ENCODE measurements at regions not wholly inside any gene's neighbourhood (a gene's known extent, or its start where the extent isn't known, plus 50 kb on each side); places are given as distances from the start of the nearest gene placed in this dataset.
A peak's percentile ranks its signal among the peaks of the same experiment; 100 is the strongest.

DNA sequence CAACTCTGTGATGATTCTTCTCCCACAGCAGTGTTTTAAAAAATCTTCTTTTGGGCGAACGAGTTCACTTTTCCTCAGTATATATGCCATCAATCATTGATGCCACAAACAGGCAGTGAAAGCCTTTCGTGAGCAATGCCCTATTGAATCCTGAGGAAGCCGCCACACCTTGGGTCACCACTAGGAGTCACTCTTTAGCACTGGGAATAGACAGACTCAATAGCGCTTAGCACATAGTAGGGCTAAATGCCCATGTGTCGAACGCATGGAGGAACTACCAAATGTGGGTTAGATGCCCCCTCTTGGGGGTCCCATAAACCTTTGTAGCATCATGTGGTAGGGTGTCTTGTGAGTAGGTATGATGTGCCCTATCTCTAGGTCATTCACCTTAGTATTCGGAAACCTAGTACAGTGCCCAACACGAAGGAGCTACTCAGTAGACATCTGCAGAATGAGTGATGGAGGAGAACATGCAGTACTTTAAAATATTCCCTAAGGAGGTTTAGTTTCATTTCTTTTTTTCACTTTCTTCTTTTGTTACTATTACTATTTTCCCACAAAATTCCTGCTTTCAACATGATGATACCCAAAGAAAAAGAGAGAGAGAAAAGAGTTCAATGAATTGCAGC is 603.7 kb downstream of the BNC2 start:
- Histone ChIP-seq H3K4me1 (ENCODE audit: control insufficient read depth, extremely low read depth, insufficient read depth, low read length) (no peaks in the 10 kb centered on the region), H3K27me3 (ENCODE audit: control insufficient read depth, extremely low read depth, insufficient read depth, low read length) (peaks cover 3% of the 10 kb centered on the region), H3K9me1 (ENCODE audit: control insufficient read depth, extremely low read depth, insufficient read depth, low read length) (no peaks in the 10 kb centered on the region), H4K20me1 (ENCODE audit: control insufficient read depth, extremely low read depth, insufficient read depth, low read length) (no peaks in the 10 kb centered on the region), H3K4me3 (ENCODE audit: control insufficient read depth in 2 of 3, extremely low read depth in 1 of 3, insufficient read depth in 2 of 3, low read depth in 1 of 3, low read length in 3 of 3) (no peak overlapping the region), H2AFZ (ENCODE audit: control insufficient read depth, low read length) (no peak overlapping the region), H3K36me3 (ENCODE audit: control insufficient read depth in 2 of 2, extremely low read depth in 1 of 2, insufficient read depth in 2 of 2, low read length in 2 of 2) (no peaks in the 10 kb centered on the region), H3K9me3 (ENCODE audit: control insufficient read depth, low read depth, low read length) (no peaks in the 10 kb centered on the region), H3K4me2 (ENCODE audit: control insufficient read depth, extremely low read depth, insufficient read depth, low read depth, low read length) (no peak overlapping the region), H3K79me2 (ENCODE audit: control insufficient read depth, insufficient read depth, low read length) (no peaks in the 10 kb centered on the region), H3K9ac (ENCODE audit: control insufficient read depth, extremely low read depth, insufficient read depth, low read length) (no peak overlapping the region), H3K27ac (ENCODE audit: control insufficient read depth, insufficient read depth, low read length) (no peak overlapping the region)
- DNase-seq (ENCODE audit: low read depth, low spot score) (no peak), FAIRE-seq (peak; percentile 23)
- dilution Hi-C loops (cut with MboI; ENCODE audit: extremely low pct_ligation_motif_present, low sequenced_read_pairs): no loop called here
- no peak for TF ChIP-seq EZH2 (IDR thresholded peaks at IDR 0.05; ENCODE audit: low read length)
- TF ChIP-seq, protein P1, sequence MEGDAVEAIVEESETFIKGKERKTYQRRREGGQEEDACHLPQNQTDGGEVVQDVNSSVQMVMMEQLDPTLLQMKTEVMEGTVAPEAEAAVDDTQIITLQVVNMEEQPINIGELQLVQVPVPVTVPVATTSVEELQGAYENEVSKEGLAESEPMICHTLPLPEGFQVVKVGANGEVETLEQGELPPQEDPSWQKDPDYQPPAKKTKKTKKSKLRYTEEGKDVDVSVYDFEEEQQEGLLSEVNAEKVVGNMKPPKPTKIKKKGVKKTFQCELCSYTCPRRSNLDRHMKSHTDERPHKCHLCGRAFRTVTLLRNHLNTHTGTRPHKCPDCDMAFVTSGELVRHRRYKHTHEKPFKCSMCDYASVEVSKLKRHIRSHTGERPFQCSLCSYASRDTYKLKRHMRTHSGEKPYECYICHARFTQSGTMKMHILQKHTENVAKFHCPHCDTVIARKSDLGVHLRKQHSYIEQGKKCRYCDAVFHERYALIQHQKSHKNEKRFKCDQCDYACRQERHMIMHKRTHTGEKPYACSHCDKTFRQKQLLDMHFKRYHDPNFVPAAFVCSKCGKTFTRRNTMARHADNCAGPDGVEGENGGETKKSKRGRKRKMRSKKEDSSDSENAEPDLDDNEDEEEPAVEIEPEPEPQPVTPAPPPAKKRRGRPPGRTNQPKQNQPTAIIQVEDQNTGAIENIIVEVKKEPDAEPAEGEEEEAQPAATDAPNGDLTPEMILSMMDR (optimal IDR thresholded peaks at IDR 0.05 in 1 of 3, IDR thresholded peaks at IDR 0.05 in 1 of 3, conservative IDR thresholded peaks at IDR 0.05 in 1 of 3; ENCODE audit: extremely low read depth in 1 of 3, insufficient read depth in 2 of 3, low read length in 3 of 3): peak; percentile 70 to 77 (median 73)

DNA sequence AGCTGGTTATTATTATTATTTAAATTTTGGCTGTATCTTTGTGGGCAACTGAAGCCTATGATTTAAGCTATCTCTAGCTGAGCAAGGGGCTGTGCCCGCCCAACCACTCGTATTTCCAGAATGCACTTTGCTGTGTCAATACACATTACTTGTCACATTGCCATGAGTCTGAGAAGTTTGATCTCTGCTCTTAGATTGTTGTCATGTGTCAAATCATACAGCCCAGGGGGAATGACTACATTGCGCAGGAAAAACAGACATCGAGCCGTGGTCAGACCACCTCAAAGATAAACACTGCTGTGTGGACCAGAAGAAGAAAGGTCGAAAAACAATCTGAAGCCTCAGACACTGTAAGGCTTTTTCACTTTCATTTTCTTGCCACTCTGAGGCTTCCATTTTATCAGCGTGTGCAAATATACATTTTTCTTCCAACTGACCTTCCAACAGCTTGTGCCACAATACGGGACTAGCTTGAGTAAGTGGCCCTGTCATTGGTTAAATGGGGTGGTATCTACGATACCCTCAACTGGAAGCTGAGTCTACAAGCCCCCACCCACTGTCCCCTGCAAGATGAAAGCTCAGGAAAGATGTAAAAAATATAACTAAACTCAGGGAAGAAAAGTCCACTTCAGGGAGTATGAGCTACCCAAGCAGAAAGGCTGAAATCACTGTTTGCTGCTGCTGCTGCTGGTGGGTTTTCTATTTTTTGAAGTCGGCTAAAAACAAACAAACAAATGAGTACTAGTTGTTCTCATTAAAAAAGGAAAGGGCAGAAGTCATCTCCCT is 603.0 kb downstream of the BNC2 start:
- Histone ChIP-seq H3K79me2 (ENCODE audit: control insufficient read depth, insufficient read depth, low read length) (no peaks in the 10 kb centered on the region), H3K36me3 (ENCODE audit: control insufficient read depth in 2 of 2, extremely low read depth in 1 of 2, insufficient read depth in 2 of 2, low read length in 2 of 2) (no peaks in the 10 kb centered on the region), H2AFZ (ENCODE audit: control insufficient read depth, low read length) (peak overlapping the region; percentile 14), H3K27ac (ENCODE audit: control insufficient read depth, insufficient read depth, low read length) (no peak overlapping the region), H3K4me1 (ENCODE audit: control insufficient read depth, extremely low read depth, insufficient read depth, low read length) (no peaks in the 10 kb centered on the region), H4K20me1 (ENCODE audit: control insufficient read depth, extremely low read depth, insufficient read depth, low read length) (no peaks in the 10 kb centered on the region), H3K27me3 (ENCODE audit: control insufficient read depth, extremely low read depth, insufficient read depth, low read length) (peaks cover under 1% of the 10 kb centered on the region), H3K9ac (ENCODE audit: control insufficient read depth, extremely low read depth, insufficient read depth, low read length) (no peak overlapping the region), H3K9me3 (ENCODE audit: control insufficient read depth, low read depth, low read length) (no peaks in the 10 kb centered on the region), H3K4me2 (ENCODE audit: control insufficient read depth, extremely low read depth, insufficient read depth, low read depth, low read length) (no peak overlapping the region), H3K4me3 (ENCODE audit: control insufficient read depth in 2 of 3, extremely low read depth in 1 of 3, insufficient read depth in 2 of 3, low read depth in 1 of 3, low read length in 3 of 3) (no peak overlapping the region), H3K9me1 (ENCODE audit: control insufficient read depth, extremely low read depth, insufficient read depth, low read length) (no peaks in the 10 kb centered on the region)
- dilution Hi-C loops (cut with MboI; ENCODE audit: extremely low pct_ligation_motif_present, low sequenced_read_pairs): no loop called here
- TF ChIP-seq, protein P1 (optimal IDR thresholded peaks at IDR 0.05 in 1 of 3, IDR thresholded peaks at IDR 0.05 in 1 of 3, conservative IDR thresholded peaks at IDR 0.05 in 1 of 3; ENCODE audit: extremely low read depth in 1 of 3, insufficient read depth in 2 of 3, low read length in 3 of 3): no peak
- no peak for TF ChIP-seq EZH2 (IDR thresholded peaks at IDR 0.05; ENCODE audit: low read length)
- no peak for DNase-seq (ENCODE audit: low read depth, low spot score)
- no peak for FAIRE-seq
